ENCODE measurements at regions not wholly inside any gene's neighbourhood (a gene's known extent, or its start where the extent isn't known, plus 50 kb on each side); places are given as distances from the start of the nearest gene placed in this dataset.

- no peak for TF ChIP-seq CTCF (IDR thresholded peaks at IDR 0.05)
- no peak for TF ChIP-seq EP300 (IDR thresholded peaks at IDR 0.05)
Observed at GRCh38 chr3:21877214-21877754, 126.3 kb upstream of the ZNF385D start.
